OCI-LY7 (cell line): ENCODE measurements at regions not wholly inside any gene's neighbourhood (a gene's known extent, or its start where the extent isn't known, plus 50 kb on each side); places are given as distances from the start of the nearest gene placed in this dataset.

Source experiments
- EZH2phosphoT487 ChIP-seq: fragments of 200-600 bp; sonication (generic); IDR thresholded peaks from 2 replicates; pipeline ENCODE4 v1.6.1; 2018; ENCODE audit warnings: low read depth, borderline replicate concordance, mild to moderate bottlenecking, mixed run types, antibody characterized with exemption, low read length, moderate library complexity, mixed read lengths
- TF ChIP-seq, protein P1 (sequence below): fragments of 200-600 bp; sonication (generic); conservative IDR thresholded peaks from 2 replicates; pipeline ENCODE4 v1.5.1; 2014; ENCODE audit warnings: mild to moderate bottlenecking, antibody characterized with exemption, low read length, moderate library complexity, mixed read lengths

DNA sequence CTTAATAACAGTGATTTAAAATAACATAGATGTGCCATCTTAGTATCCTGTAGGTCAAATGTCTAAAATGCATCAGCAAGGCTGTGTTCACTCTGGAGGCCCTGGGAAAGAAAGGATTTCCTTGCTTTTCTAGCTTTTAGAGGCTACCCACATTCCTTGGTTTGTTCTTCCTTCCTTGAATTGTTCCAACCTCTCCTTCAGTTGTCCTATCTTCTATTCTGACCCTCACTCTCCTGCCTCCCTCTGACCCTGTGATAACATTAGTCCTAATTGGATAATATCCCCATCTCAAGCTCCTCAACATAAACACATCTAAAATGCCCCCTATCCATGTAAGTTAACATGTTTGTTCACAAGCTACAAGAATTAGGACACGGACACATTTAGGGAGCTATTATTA, 733.5 kb downstream of the SOCS6 start:
- TF ChIP-seq, protein P1, sequence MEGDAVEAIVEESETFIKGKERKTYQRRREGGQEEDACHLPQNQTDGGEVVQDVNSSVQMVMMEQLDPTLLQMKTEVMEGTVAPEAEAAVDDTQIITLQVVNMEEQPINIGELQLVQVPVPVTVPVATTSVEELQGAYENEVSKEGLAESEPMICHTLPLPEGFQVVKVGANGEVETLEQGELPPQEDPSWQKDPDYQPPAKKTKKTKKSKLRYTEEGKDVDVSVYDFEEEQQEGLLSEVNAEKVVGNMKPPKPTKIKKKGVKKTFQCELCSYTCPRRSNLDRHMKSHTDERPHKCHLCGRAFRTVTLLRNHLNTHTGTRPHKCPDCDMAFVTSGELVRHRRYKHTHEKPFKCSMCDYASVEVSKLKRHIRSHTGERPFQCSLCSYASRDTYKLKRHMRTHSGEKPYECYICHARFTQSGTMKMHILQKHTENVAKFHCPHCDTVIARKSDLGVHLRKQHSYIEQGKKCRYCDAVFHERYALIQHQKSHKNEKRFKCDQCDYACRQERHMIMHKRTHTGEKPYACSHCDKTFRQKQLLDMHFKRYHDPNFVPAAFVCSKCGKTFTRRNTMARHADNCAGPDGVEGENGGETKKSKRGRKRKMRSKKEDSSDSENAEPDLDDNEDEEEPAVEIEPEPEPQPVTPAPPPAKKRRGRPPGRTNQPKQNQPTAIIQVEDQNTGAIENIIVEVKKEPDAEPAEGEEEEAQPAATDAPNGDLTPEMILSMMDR: no peak
- no peak for TF ChIP-seq EZH2phosphoT487
